ENCODE measurements at regions not wholly inside any gene's neighbourhood (a gene's known extent, or its start where the extent isn't known, plus 50 kb on each side); places are given as distances from the start of the nearest gene placed in this dataset.

DNA sequence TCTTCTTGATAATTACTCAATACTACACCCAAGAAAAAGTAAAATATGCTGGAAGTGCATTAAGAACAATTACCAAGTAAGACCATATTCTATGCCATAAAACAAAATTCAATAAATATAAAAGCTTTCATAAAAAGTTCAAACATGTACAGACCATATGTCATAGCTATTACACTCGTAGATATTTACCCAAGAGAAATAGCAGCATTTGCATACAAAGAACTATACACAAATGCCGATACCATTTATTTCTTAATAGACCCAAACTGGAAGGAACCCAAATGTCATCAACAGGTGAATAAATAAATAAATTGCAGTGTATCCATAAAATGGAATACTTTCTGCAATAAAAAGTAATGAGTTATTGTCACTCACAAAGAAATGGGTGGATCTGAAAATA, 78.3 kb upstream of the SLC16A7 start:
- 78 to 83% methylated on average over 2 of the region's 2 CpGs for whole genome bisulfite sequencing, 2 donors
- TF ChIP-seq CTCF (IDR thresholded peaks at IDR 0.05) = no peak
- Histone ChIP-seq H3K27ac (no peak overlapping the region), H3K4me1 (no peaks in the 10 kb centered on the region), H3K4me3 (no peak overlapping the region), H3K36me3 (no peaks in the 10 kb centered on the region), H3K27me3 (no peaks in the 10 kb centered on the region), H3K9me3 (no peaks in the 10 kb centered on the region)
- ATAC-seq (no peak), FAIRE-seq (no peak), DNase-seq (no peak)
- intact Hi-C loops (cut with DNase I) = no loop called here

DNA sequence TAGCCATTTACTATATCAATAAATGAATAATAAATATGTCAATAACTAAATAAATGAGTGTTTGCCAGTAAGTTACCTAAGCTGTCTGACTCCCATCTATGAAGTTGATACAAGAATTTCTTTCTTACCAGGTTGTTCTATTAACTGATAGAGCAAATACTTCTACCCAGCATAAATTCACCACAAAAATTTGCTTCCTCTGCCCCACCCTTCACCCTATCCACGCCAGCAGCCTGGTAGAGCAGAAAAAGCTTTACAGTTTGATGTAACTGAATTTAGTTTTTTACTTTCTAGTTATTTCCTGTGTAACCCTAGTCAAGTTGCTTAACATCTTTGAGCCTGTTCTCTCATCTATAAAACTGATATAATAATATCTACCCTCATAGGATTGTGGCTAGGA, 94.9 kb upstream of the SLC16A7 start:
- Histone ChIP-seq H3K9me3 (no peaks in the 10 kb centered on the region), H3K36me3 (no peaks in the 10 kb centered on the region), H3K27ac (no peak overlapping the region), H3K4me3 (no peak overlapping the region), H3K27me3 (no peaks in the 10 kb centered on the region), H3K4me1 (no peaks in the 10 kb centered on the region)
- intact Hi-C loops (cut with DNase I) = no loop called here
- FAIRE-seq = no peak
- no peak for DNase-seq
- WGBS, 2 donors = 55 to 56% methylated on average over 1 of the region's 1 CpG
- no peak for TF ChIP-seq CTCF (IDR thresholded peaks at IDR 0.05)
- peak in 3 of 4 donors; percentile 50 to 77 (median 50) for ATAC-seq

DNA sequence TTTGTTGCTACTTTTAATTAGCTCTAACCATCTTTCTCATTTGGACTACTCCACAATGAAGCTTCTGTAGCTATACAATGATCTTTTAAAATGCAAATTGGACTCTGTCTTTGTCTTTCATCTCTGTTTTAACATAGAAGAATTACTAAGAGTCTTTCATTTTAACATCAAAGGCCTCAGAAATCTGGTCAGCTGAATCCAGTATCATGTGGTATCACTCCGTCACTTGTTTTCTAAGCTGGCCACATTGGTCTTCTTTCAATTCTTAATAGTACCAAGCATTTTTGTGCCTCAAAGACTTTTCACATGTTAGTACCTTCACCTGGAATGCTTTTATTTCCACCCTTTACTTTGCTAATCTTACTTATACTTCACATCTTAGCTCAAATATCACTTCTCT, 95.5 kb upstream of the SLC16A7 start:
- Histone ChIP-seq H3K9me3 (no peaks in the 10 kb centered on the region), H3K27ac (no peak overlapping the region), H3K4me3 (no peak overlapping the region), H3K4me1 (no peaks in the 10 kb centered on the region), H3K27me3 (no peaks in the 10 kb centered on the region), H3K36me3 (no peaks in the 10 kb centered on the region)
- DNase-seq = no peak
- ATAC-seq = no peak
- FAIRE-seq = no peak
- no peak for TF ChIP-seq CTCF (IDR thresholded peaks at IDR 0.05)
- intact Hi-C loops (cut with DNase I) = no loop called here
- 77 to 90% methylated on average over 1 of the region's 1 CpG for WGBS, 2 donors

GRCh38 chr12:59499774-59500173, 96.1 kb upstream of the SLC16A7 start:
- DNase-seq (no peak), ATAC-seq (no peak), FAIRE-seq (no peak)
- Histone ChIP-seq H3K9me3 (no peaks in the 10 kb centered on the region), H3K4me3 (no peak overlapping the region), H3K27ac (no peak overlapping the region), H3K36me3 (no peaks in the 10 kb centered on the region), H3K4me1 (no peaks in the 10 kb centered on the region), H3K27me3 (no peaks in the 10 kb centered on the region)
- 64 to 73% methylated on average over 1 of the region's 1 CpG for WGBS, 2 donors
- no peak for TF ChIP-seq CTCF (IDR thresholded peaks at IDR 0.05)
- intact Hi-C loops (cut with DNase I) = no loop called here

DNA sequence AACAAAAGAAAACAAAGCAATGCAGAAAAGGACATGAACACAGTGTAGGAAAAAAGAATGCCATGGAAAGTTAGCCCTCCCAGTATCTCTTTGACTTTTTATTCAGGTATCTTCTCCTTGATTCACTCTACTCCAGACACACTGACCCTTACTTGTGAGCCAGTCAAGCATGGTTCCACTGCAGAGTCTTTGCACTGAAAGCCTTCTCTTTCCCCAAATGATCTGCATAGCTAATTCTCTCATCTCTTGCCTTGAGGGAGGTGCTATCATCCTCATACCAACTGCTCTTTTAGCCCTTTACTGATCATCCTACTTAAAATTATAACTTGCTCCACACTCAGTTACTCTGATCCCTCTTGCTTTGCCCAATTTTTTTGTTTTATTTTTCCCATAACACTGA, 101.2 kb upstream of the SLC16A7 start:
- Histone ChIP-seq H3K27me3 (no peaks in the 10 kb centered on the region), H3K27ac (no peak overlapping the region), H3K4me1 (no peaks in the 10 kb centered on the region), H3K36me3 (no peaks in the 10 kb centered on the region), H3K4me3 (no peak overlapping the region), H3K9me3 (no peaks in the 10 kb centered on the region)
- ATAC-seq = no peak
- no peak for TF ChIP-seq CTCF (IDR thresholded peaks at IDR 0.05)
- DNase-seq = no peak
- intact Hi-C loops (cut with DNase I) = no loop called here
- FAIRE-seq = no peak

Measured in pancreas (tissue), 10 donors.